Left lung (tissue), 4 donors: ENCODE measurements at regions not wholly inside any gene's neighbourhood (a gene's known extent, or its start where the extent isn't known, plus 50 kb on each side); places are given as distances from the start of the nearest gene placed in this dataset.

Experiments used
- ATAC-seq: fragments of 200-7000 bp; cut with Tn5 transposase; one replicate; pipeline ENCODE4 v1.9.1; 2020; ENCODE audit warnings: moderate library complexity
- DNase-seq, 4 donors: peaks; one replicate each; pipeline ENCODE4 v3.0.0-alpha.2; 2013 to 2020
- H3K27ac ChIP-seq, 2 donors: fragments of 200-600 bp; sonication (generic) in 1 of 2; one replicate each; pipeline versions ENCODE4 v1.5.0 to v1.8.0; 2020 to 2021
- H3K27me3 ChIP-seq, 2 donors: fragments of 200-600 bp; sonication (generic) in 1 of 2; one replicate each; pipeline versions ENCODE4 v1.5.0 to v1.8.0; 2020 to 2021
- H3K36me3 ChIP-seq, 2 donors: fragments of 200-600 bp; sonication (generic) in 1 of 2; one replicate each; pipeline versions ENCODE4 v1.5.0 to v1.8.0; 2020 to 2021
- H3K4me1 ChIP-seq, 2 donors: fragments of 200-600 bp; one replicate each; pipeline ENCODE4 v1.8.0; 2021
- H3K4me3 ChIP-seq, 2 donors: fragments of 200-600 bp; sonication (generic) in 1 of 2; one replicate each; pipeline versions ENCODE4 v1.5.0 to v1.8.0; 2020 to 2021; ENCODE audit warnings: mild to moderate bottlenecking in 1 of 2
- H3K9me3 ChIP-seq, 2 donors: fragments of 200-600 bp; sonication (generic) in 1 of 2; one replicate each; pipeline versions ENCODE4 v1.5.0 to v1.8.0; 2020 to 2021
- intact Hi-C, 2 donors: fragments of 100-400 bp; cut with DNase I; formaldehyde crosslinking; loops; one replicate each; pipeline versions ENCODE4 v1.11.2 to v1.14.2; 2022
- TF ChIP-seq, protein P1 (sequence below), 2 donors: fragments of 200-600 bp; sonication (generic) in 1 of 2; IDR thresholded peaks; one replicate each; pipeline versions ENCODE4 v1.5.0 to v1.8.0; 2021; ENCODE audit warnings: antibody characterized with exemption in 2 of 2
- donor health status: DM: no; HTN: yes; CAD: no.
- donor health status: DM: no; HTN: no; CAD: no.

DNA sequence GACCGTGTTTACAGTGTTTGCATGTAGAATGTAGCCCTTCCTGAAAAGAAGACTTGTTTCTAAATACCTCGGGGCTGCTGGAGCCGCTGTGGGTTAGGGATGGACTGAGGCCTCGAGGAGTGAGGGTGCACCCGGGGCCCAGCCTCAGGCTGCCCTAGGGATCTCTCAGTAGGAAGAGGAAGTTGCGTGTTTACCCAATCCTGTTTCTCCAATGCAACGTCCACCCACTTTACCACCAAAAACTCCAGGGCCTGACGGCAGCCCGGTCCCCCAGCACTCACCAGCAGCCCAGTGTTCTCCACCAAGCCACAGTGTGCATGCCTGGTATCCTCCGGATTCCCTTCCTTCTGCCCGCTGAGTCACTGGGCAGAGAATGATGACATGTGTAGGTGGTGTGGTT lies 255.8 kb downstream of the GLI2 start:
- TF ChIP-seq, protein P1, sequence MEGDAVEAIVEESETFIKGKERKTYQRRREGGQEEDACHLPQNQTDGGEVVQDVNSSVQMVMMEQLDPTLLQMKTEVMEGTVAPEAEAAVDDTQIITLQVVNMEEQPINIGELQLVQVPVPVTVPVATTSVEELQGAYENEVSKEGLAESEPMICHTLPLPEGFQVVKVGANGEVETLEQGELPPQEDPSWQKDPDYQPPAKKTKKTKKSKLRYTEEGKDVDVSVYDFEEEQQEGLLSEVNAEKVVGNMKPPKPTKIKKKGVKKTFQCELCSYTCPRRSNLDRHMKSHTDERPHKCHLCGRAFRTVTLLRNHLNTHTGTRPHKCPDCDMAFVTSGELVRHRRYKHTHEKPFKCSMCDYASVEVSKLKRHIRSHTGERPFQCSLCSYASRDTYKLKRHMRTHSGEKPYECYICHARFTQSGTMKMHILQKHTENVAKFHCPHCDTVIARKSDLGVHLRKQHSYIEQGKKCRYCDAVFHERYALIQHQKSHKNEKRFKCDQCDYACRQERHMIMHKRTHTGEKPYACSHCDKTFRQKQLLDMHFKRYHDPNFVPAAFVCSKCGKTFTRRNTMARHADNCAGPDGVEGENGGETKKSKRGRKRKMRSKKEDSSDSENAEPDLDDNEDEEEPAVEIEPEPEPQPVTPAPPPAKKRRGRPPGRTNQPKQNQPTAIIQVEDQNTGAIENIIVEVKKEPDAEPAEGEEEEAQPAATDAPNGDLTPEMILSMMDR (IDR thresholded peaks at IDR 0.05), result no peak
- Histone ChIP-seq H3K4me1 (no peaks in the 10 kb centered on the region), H3K9me3 (peaks cover 0 to 4% of the 10 kb centered on the region in 2 donors), H3K36me3 (no peaks in the 10 kb centered on the region), H3K4me3 (no peak overlapping the region), H3K27me3 (peaks cover 0 to 5% of the 10 kb centered on the region in 2 donors), H3K27ac (no peak overlapping the region)
- no peak for DNase-seq
- no peak for ATAC-seq
- intact Hi-C loops, result no loop called here

DNA sequence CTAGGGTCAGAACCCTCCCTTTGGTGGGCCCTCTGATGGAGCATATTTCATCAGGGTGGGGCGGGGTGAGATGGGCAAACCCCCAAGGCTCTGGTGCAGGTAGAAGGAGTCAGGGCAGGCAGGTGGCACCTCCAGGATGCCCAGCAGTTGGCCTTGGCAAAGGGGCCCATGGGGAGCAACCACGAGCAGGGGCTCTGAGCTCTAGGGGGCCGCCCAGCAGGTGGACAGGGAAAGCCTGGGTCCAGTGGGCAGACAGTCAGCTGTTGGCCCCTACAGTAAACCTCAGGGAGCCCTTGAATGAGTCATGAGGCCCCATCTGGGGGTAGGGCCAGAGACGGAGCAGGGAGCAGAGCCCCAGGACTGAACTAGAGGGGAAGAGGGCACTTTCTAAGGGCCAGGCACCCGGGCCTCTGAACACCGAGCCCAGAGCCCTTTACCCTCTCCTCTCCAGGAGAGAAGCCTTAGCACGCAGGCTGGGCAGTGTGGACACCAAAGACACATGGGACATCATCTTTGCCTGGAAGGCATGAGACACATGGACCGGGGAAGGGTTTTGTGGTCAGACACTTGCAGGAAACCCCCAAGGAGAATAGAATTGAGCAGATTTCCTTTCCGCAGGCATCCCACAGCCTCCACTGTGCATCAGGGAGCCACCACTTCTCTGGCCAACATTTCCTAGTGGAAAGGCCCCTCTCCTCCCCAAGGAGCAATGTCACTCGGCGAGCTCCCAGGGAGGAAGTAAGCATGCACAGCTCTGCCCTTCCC lies 257.3 kb downstream of the GLI2 start:
- H3K36me3 ChIP-seq, result no peaks in the 10 kb centered on the region
- TF ChIP-seq, protein P1 (IDR thresholded peaks at IDR 0.05), result no peak
- ATAC-seq (no peak), DNase-seq (no peak)
- H3K27me3 ChIP-seq, result peaks cover 0 to 5% of the 10 kb centered on the region in 2 donors
- no peaks in the 10 kb centered on the region for H3K4me1 ChIP-seq
- H3K27ac ChIP-seq, result no peak overlapping the region
- H3K4me3 ChIP-seq, result no peak overlapping the region
- peaks cover 0 to 4% of the 10 kb centered on the region in 2 donors for H3K9me3 ChIP-seq
- intact Hi-C loops, result no loop called here

DNA sequence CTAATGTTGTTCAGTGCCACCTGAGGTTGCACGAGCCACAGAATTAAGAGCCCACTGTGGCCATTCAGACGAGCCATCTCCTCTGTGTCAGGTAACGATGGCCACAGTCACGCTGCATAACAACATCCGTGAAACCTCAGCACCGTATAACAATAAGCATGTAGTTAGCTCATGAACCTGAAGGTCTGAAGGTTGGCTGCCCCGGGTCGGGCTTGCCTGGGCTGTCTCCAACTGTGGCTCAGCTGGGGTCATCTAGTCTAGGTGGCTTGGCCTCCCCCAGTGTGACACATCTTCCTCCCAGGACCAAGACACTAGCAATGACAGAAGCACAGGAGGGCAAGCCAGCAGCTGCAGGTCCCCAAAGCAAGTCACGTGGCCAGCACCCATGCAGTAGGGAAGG lies 258.0 kb downstream of the GLI2 start:
- H3K4me3 ChIP-seq, result no peak overlapping the region
- H3K27me3 ChIP-seq, result peaks cover 0 to 5% of the 10 kb centered on the region in 2 donors
- no peaks in the 10 kb centered on the region for H3K4me1 ChIP-seq
- H3K9me3 ChIP-seq, result peaks cover 0 to 4% of the 10 kb centered on the region in 2 donors
- DNase-seq (no peak), ATAC-seq (no peak)
- H3K36me3 ChIP-seq, result no peaks in the 10 kb centered on the region
- H3K27ac ChIP-seq, result no peak overlapping the region
- TF ChIP-seq, protein P1 (IDR thresholded peaks at IDR 0.05), result no peak
- intact Hi-C loops, result no loop called here

DNA sequence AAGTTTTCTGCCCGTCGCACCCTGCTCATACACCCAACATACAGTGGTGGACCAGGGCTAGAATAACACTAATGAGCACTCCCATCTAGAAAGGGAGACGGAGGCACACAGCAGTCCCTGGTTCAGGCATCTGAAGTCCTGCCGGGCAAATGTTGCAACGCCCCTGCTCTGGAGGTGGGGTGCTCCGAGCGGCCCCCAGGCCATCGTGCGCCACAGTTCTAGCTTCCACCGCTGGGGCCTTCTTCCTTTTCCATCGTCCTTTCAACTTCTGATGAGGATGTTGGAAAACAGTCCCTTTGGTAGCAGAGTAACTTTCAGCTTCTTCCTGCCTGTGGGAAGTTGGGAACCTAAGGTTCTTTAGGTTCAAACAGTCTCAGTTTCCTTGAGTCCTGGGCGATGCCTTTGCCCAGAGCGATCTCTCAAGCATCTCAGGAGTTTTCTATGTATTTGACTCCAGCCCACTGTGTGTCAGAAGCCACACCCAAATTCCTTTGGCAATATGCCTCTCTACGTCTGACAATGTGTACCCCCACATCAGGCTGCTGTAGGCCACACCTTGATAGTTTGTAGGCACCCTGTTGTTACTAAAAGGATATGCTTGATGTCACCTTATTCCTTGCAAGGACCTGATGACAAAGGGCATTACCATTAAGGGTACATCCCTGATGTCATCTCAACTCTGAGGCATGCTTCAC lies 258.8 kb downstream of the GLI2 start:
- intact Hi-C loops, result no loop called here
- ATAC-seq (no peak), DNase-seq (no peak)
- Histone ChIP-seq H3K9me3 (peaks cover 0 to under 1% of the 10 kb centered on the region in 2 donors), H3K27me3 (peaks cover 0 to 5% of the 10 kb centered on the region in 2 donors), H3K27ac (no peak overlapping the region), H3K4me1 (no peaks in the 10 kb centered on the region), H3K36me3 (no peaks in the 10 kb centered on the region), H3K4me3 (no peak overlapping the region)
- TF ChIP-seq, protein P1 (IDR thresholded peaks at IDR 0.05), result no peak

DNA sequence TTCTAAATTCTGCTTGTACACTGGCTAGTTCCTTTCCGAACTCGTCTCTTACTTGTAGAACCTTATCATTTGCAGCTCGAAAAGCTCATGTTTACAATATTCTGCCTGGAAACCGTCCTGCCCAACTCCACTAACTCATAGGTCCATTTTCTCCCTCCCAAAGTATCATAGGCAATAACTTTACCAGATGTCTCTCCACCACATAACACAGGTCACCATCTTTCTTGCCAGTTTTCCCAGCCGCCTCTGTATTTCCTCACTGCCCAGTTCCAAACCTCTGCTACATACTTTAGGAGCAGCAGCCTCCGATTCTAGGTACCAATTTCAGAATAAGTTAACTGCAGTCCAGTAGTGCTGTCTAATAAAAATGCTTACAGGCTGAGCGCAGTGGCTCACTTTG lies 259.5 kb downstream of the GLI2 start:
- Histone ChIP-seq H3K9me3 (no peaks in the 10 kb centered on the region), H3K27ac (no peak overlapping the region), H3K4me1 (no peaks in the 10 kb centered on the region), H3K4me3 (no peak overlapping the region), H3K36me3 (no peaks in the 10 kb centered on the region), H3K27me3 (peaks cover 0 to 5% of the 10 kb centered on the region in 2 donors)
- no peak for DNase-seq
- intact Hi-C loops, result no loop called here
- TF ChIP-seq, protein P1 (IDR thresholded peaks at IDR 0.05), result no peak
- ATAC-seq, result no peak
